Loucy (cell line): ENCODE measurements at regions not wholly inside any gene's neighbourhood (a gene's known extent, or its start where the extent isn't known, plus 50 kb on each side); places are given as distances from the start of the nearest gene placed in this dataset.

Experiments used
- CTCF ChIP-seq: fragments of 200-600 bp; sonication (generic); conservative IDR thresholded peaks from 2 replicates; pipeline ENCODE4 v1.5.1; 2014; ENCODE audit warnings: mild to moderate bottlenecking, antibody characterized with exemption, low read length
- EZH2phosphoT487 ChIP-seq: fragments of 200-600 bp; IDR thresholded peaks from 2 replicates; pipeline ENCODE4 v1.6.1; 2018; ENCODE audit warnings: antibody characterized with exemption, mild to moderate bottlenecking, moderate library complexity, borderline replicate concordance

GRCh38 chr13:68063181-68063580 lies 833.0 kb upstream of the PCDH9 start:
- no peak for TF ChIP-seq CTCF
- no peak for TF ChIP-seq EZH2phosphoT487
